ENCODE measurements at regions not wholly inside any gene's neighbourhood (a gene's known extent, or its start where the extent isn't known, plus 50 kb on each side); places are given as distances from the start of the nearest gene placed in this dataset.

- Mint-ChIP-seq H3K27ac (ENCODE audit: unreplicated experiment) (no peak overlapping the region), H3K27me3 (ENCODE audit: unreplicated experiment) (no peaks in the 10 kb centered on the region), H3K4me3 (ENCODE audit: unreplicated experiment) (no peak overlapping the region), H3K36me3 (ENCODE audit: low read depth, unreplicated experiment) (no peaks in the 10 kb centered on the region), H3K4me1 (ENCODE audit: unreplicated experiment) (no peaks in the 10 kb centered on the region), H3K9me3 (ENCODE audit: unreplicated experiment) (no peaks in the 10 kb centered on the region)
- no peak for DNase-seq (ENCODE audit: low spot score)
- TF ChIP-seq CTCF (IDR thresholded peaks at IDR 0.05; ENCODE audit: unreplicated experiment), result no peak
These were observed 778.5 kb upstream of the FANCL start for GRCh38 chr2:59019566-59020159.

- TF ChIP-seq CTCF (IDR thresholded peaks at IDR 0.05; ENCODE audit: unreplicated experiment), result no peak
- no peak for DNase-seq (ENCODE audit: low spot score)
- no peaks in the 10 kb centered on the region for H3K4me1 Mint-ChIP-seq (ENCODE audit: unreplicated experiment)
- no peaks in the 10 kb centered on the region for H3K27me3 Mint-ChIP-seq (ENCODE audit: unreplicated experiment)
- no peak overlapping the region for H3K27ac Mint-ChIP-seq (ENCODE audit: unreplicated experiment)
- no peaks in the 10 kb centered on the region for H3K9me3 Mint-ChIP-seq (ENCODE audit: unreplicated experiment)
- H3K36me3 Mint-ChIP-seq (ENCODE audit: low read depth, unreplicated experiment), result no peaks in the 10 kb centered on the region
- H3K4me3 Mint-ChIP-seq (ENCODE audit: unreplicated experiment), result no peak overlapping the region
These were observed 777.6 kb upstream of the FANCL start for GRCh38 chr2:59018737-59019136.

GRCh38 chr2:59015027-59015426 is 773.9 kb upstream of the FANCL start:
- Mint-ChIP-seq H3K9me3 (ENCODE audit: unreplicated experiment) (no peaks in the 10 kb centered on the region), H3K4me1 (ENCODE audit: unreplicated experiment) (no peaks in the 10 kb centered on the region), H3K27me3 (ENCODE audit: unreplicated experiment) (no peaks in the 10 kb centered on the region), H3K27ac (ENCODE audit: unreplicated experiment) (no peak overlapping the region), H3K36me3 (ENCODE audit: low read depth, unreplicated experiment) (no peaks in the 10 kb centered on the region), H3K4me3 (ENCODE audit: unreplicated experiment) (no peak overlapping the region)
- no peak for TF ChIP-seq CTCF (IDR thresholded peaks at IDR 0.05; ENCODE audit: unreplicated experiment)
- DNase-seq (ENCODE audit: low spot score), result no peak

GRCh38 chr2:59012971-59013370 is 771.8 kb upstream of the FANCL start:
- H3K27me3 Mint-ChIP-seq (ENCODE audit: unreplicated experiment), result no peaks in the 10 kb centered on the region
- DNase-seq (ENCODE audit: low spot score), result no peak
- no peaks in the 10 kb centered on the region for H3K4me1 Mint-ChIP-seq (ENCODE audit: unreplicated experiment)
- no peaks in the 10 kb centered on the region for H3K9me3 Mint-ChIP-seq (ENCODE audit: unreplicated experiment)
- TF ChIP-seq CTCF (IDR thresholded peaks at IDR 0.05; ENCODE audit: unreplicated experiment), result no peak
- H3K36me3 Mint-ChIP-seq (ENCODE audit: low read depth, unreplicated experiment), result no peaks in the 10 kb centered on the region
- H3K4me3 Mint-ChIP-seq (ENCODE audit: unreplicated experiment), result no peak overlapping the region
- no peak overlapping the region for H3K27ac Mint-ChIP-seq (ENCODE audit: unreplicated experiment)

GRCh38 chr2:59012234-59012633 is 771.1 kb upstream of the FANCL start:
- no peak for DNase-seq (ENCODE audit: low spot score)
- H3K4me3 Mint-ChIP-seq (ENCODE audit: unreplicated experiment), result no peak overlapping the region
- no peak for TF ChIP-seq CTCF (IDR thresholded peaks at IDR 0.05; ENCODE audit: unreplicated experiment)
- H3K36me3 Mint-ChIP-seq (ENCODE audit: low read depth, unreplicated experiment), result no peaks in the 10 kb centered on the region
- H3K27ac Mint-ChIP-seq (ENCODE audit: unreplicated experiment), result no peak overlapping the region
- no peaks in the 10 kb centered on the region for H3K27me3 Mint-ChIP-seq (ENCODE audit: unreplicated experiment)
- H3K4me1 Mint-ChIP-seq (ENCODE audit: unreplicated experiment), result no peaks in the 10 kb centered on the region
- no peaks in the 10 kb centered on the region for H3K9me3 Mint-ChIP-seq (ENCODE audit: unreplicated experiment)
